Endothelial cell of umbilical vein (primary cell): ENCODE measurements at regions not wholly inside any gene's neighbourhood (a gene's known extent, or its start where the extent isn't known, plus 50 kb on each side); places are given as distances from the start of the nearest gene placed in this dataset.

Experiments
- BruUV-seq: library from RNA; stranded (reverse); fragments of 400-500 nt; replicated peaks from 2 replicates; lab custom pipeline; 2021; lab: Mats Ljungman, UMichigan
- CTCF ChIA-PET: fragments of 300-600, 350-600 bp; sonication (Branson Sonifier 250); formaldehyde crosslinking; loops from one replicate; lab custom pipeline; 2021; ENCODE audit warnings: antibody characterized with exemption, inconsistent platforms; lab: Charles Lee
- POLR2A ChIA-PET: fragments of 300-600, 350-600 bp; sonication (Branson Sonifier 250); formaldehyde crosslinking; loops from one replicate; lab custom pipeline; 2021; ENCODE audit warnings: antibody characterized with exemption, inconsistent platforms; lab: Charles Lee
- DNase-seq: peaks from one replicate; pipeline ENCODE4 v3.0.0-alpha.2; 2011; ENCODE audit warnings: low read depth, low spot score
- FAIRE-seq: peaks from 2 replicates; lab custom pipeline; 2011; peaks lifted over from hg19 to GRCh38; lab: Jason Lieb, UNC
- H2AFZ ChIP-seq: 2 replicates; pipeline ENCODE4 v1.6.0; 2012; ENCODE audit warnings: low read depth, low read length, control low read depth, inconsistent platforms
- H3K27ac ChIP-seq: 2 replicates; pipeline ENCODE4 v1.5.1; 2011; ENCODE audit warnings: low read depth, mild to moderate bottlenecking, control low read depth, low read length, moderate library complexity; ENCODE audit not compliant: insufficient read depth
- H3K27me3 ChIP-seq, 2 experiments: 2 replicates each; pipeline versions ENCODE4 v1.6.0 to v1.6.1; 2011; ENCODE audit warnings: low read length in 2 of 2, mixed read lengths in 1 of 2; ENCODE audit not compliant: control insufficient read depth in 2 of 2, insufficient read depth in 2 of 2
- H3K36me3 ChIP-seq, 2 experiments: 2 replicates in 1 of 2; 3 replicates in 1 of 2; pipeline ENCODE4 v1.5.1; 2011; ENCODE audit warnings: low read length in 2 of 2, mild to moderate bottlenecking in 1 of 2, moderate library complexity in 1 of 2; ENCODE audit not compliant: control insufficient read depth in 2 of 2, insufficient read depth in 2 of 2; ENCODE audit errors: extremely low read depth in 1 of 2
- H3K4me1 ChIP-seq: 3 replicates; pipeline ENCODE4 v1.5.1; 2011; ENCODE audit warnings: mild to moderate bottlenecking, low read length; ENCODE audit not compliant: control insufficient read depth, insufficient read depth; ENCODE audit errors: extremely low read depth
- H3K4me2 ChIP-seq: 2 replicates; pipeline ENCODE4 v1.6.1; 2011; ENCODE audit warnings: low read length, control low read depth, mixed read lengths; ENCODE audit not compliant: insufficient read depth
- H3K4me3 ChIP-seq, 3 experiments: fragments of 200-600 bp in 1 of 3; sonication (generic), shearing (Covaris generic) in 1 of 3; replicated peaks in 1 of 3; 2 replicates each; pipeline ENCODE4 v1.5.1; 2011 to 2016; ENCODE audit warnings: control low read depth in 3 of 3, low read length in 3 of 3, mild to moderate bottlenecking in 2 of 3, inconsistent platforms in 1 of 3, low read depth in 1 of 3, moderate library complexity in 1 of 3; ENCODE audit not compliant: insufficient read depth in 1 of 3
- H3K79me2 ChIP-seq: 2 replicates; pipeline ENCODE4 v1.6.0; 2012; ENCODE audit warnings: low read length, inconsistent platforms; ENCODE audit not compliant: control insufficient read depth, insufficient read depth
- H3K9ac ChIP-seq: replicated peaks from 2 replicates; pipeline ENCODE3; 2011; ENCODE audit warnings: low read length, control low read depth; ENCODE audit not compliant: insufficient read depth; ENCODE audit errors: extremely low read depth
- H3K9me1 ChIP-seq: replicated peaks from 3 replicates; pipeline ENCODE4 v1.6.0; 2011; ENCODE audit warnings: mild to moderate bottlenecking, low read length; ENCODE audit not compliant: control insufficient read depth, insufficient read depth; ENCODE audit errors: extremely low read depth
- H3K9me3 ChIP-seq: replicated peaks from 2 replicates; pipeline ENCODE4 v1.5.1; 2012; ENCODE audit warnings: low read length, inconsistent platforms; ENCODE audit not compliant: control insufficient read depth, insufficient read depth
- H4K20me1 ChIP-seq: replicated peaks from 2 replicates; pipeline ENCODE3; 2011; ENCODE audit warnings: mild to moderate bottlenecking, low read length; ENCODE audit not compliant: control insufficient read depth, insufficient read depth; ENCODE audit errors: extremely low read depth
- EZH2 ChIP-seq: IDR thresholded peaks from 2 replicates; pipeline ENCODE4 v1.6.1; 2012; ENCODE audit warnings: borderline replicate concordance, low read depth, mild to moderate bottlenecking, moderate library complexity, low read length, inconsistent platforms; ENCODE audit not compliant: severe bottlenecking
- FOS ChIP-seq: IDR thresholded peaks from 2 replicates; pipeline ENCODE4 v1.6.1; 2011; ENCODE audit warnings: mild to moderate bottlenecking, low read length, moderate library complexity, borderline replicate concordance; ENCODE audit not compliant: insufficient read depth
- GATA2 ChIP-seq: IDR thresholded peaks from 2 replicates; pipeline ENCODE4 v1.7.0; 2011; ENCODE audit warnings: low read depth, mild to moderate bottlenecking, moderate library complexity, mixed read lengths, low read length; ENCODE audit not compliant: insufficient read length, insufficient read depth
- JUN ChIP-seq: IDR thresholded peaks from 2 replicates; pipeline ENCODE4 v1.6.1; 2011; ENCODE audit warnings: borderline replicate concordance, low read depth; ENCODE audit not compliant: insufficient read length, insufficient read depth
- MYC ChIP-seq: IDR thresholded peaks from one replicate; pipeline ENCODE4 v1.6.1; 2011; ENCODE audit warnings: mild to moderate bottlenecking, low read depth, low read length
- POLR2A ChIP-seq: IDR thresholded peaks from 2 replicates; pipeline ENCODE4 v1.6.1; 2012; ENCODE audit warnings: low read depth, mild to moderate bottlenecking, control low read depth, low read length
- POLR2AphosphoS5 ChIP-seq: IDR thresholded peaks from 2 replicates; pipeline ENCODE4 v1.6.1; 2012; ENCODE audit warnings: low read depth, mild to moderate bottlenecking, control low read depth, low read length, moderate library complexity; ENCODE audit not compliant: insufficient read depth
- dilution Hi-C: fragments of 300-500 bp; cut with MboI; formaldehyde crosslinking; loops from one replicate; pipeline ENCODE4 v1.15.0; 2019; ENCODE audit warnings: low sequenced_read_pairs; ENCODE audit not compliant: extremely low pct_ligation_motif_present
- intact Hi-C: fragments of 100-400 bp; cut with micrococcal nuclease; formaldehyde crosslinking; loops from one replicate; pipeline ENCODE4 v1.10.0; 2022
- TF ChIP-seq, protein P1 (sequence below), 2 donors: IDR thresholded peaks; 1 replicate in 1 of 2; 2 replicates in 1 of 2; pipeline ENCODE4 v1.5.1; 2011; ENCODE audit warnings: low read length in 2 of 2, mild to moderate bottlenecking in 2 of 2, moderate library complexity in 2 of 2, control low read depth in 1 of 2, inconsistent platforms in 1 of 2, low read depth in 1 of 2; ENCODE audit not compliant: insufficient read depth in 1 of 2; ENCODE audit errors: extremely low read depth in 1 of 2
- TF ChIP-seq, protein P2 (sequence below): IDR thresholded peaks from 2 replicates; pipeline ENCODE4 v1.6.1; 2011; ENCODE audit not compliant: insufficient read depth, insufficient read length

GRCh38 chr3:53944028-53944427 is 52.4 kb upstream of the SELENOK start:
- FAIRE-seq (no peak), DNase-seq (no peak)
- no peaks in the 10 kb centered on the region for H3K27me3 ChIP-seq
- no peaks in the 10 kb centered on the region for H3K79me2 ChIP-seq
- no peaks in the 10 kb centered on the region for H3K4me1 ChIP-seq
- CTCF ChIA-PET: no interaction called here
- H3K9ac ChIP-seq: no peak overlapping the region
- no TSS peak for BruUV-seq
- dilution Hi-C loops (no loop called here), intact Hi-C loops (no loop called here)
- H3K9me3 ChIP-seq: peaks cover 2% of the 10 kb centered on the region
- POLR2A ChIA-PET: no interaction called here
- no peaks in the 10 kb centered on the region for H4K20me1 ChIP-seq
- TF ChIP-seq, protein P1, sequence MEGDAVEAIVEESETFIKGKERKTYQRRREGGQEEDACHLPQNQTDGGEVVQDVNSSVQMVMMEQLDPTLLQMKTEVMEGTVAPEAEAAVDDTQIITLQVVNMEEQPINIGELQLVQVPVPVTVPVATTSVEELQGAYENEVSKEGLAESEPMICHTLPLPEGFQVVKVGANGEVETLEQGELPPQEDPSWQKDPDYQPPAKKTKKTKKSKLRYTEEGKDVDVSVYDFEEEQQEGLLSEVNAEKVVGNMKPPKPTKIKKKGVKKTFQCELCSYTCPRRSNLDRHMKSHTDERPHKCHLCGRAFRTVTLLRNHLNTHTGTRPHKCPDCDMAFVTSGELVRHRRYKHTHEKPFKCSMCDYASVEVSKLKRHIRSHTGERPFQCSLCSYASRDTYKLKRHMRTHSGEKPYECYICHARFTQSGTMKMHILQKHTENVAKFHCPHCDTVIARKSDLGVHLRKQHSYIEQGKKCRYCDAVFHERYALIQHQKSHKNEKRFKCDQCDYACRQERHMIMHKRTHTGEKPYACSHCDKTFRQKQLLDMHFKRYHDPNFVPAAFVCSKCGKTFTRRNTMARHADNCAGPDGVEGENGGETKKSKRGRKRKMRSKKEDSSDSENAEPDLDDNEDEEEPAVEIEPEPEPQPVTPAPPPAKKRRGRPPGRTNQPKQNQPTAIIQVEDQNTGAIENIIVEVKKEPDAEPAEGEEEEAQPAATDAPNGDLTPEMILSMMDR (IDR thresholded peaks at IDR 0.05; ENCODE audit: extremely low read depth in 1 of 2, insufficient read depth in 1 of 2, low read depth in 1 of 2, low read length in 2 of 2): no peak
- TF ChIP-seq FOS: no peak
- TF ChIP-seq, protein P2, sequence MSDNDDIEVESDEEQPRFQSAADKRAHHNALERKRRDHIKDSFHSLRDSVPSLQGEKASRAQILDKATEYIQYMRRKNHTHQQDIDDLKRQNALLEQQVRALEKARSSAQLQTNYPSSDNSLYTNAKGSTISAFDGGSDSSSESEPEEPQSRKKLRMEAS: no peak
- no peak for TF ChIP-seq MYC
- TF ChIP-seq EZH2: no peak
- no peak for TF ChIP-seq POLR2A
- no peak overlapping the region for H3K27ac ChIP-seq
- no peak overlapping the region for H3K4me3 ChIP-seq
- no peaks in the 10 kb centered on the region for H3K36me3 ChIP-seq
- no peak overlapping the region for H3K4me2 ChIP-seq
- H3K9me1 ChIP-seq: no peaks in the 10 kb centered on the region
- H2AFZ ChIP-seq: no peak overlapping the region

DNA sequence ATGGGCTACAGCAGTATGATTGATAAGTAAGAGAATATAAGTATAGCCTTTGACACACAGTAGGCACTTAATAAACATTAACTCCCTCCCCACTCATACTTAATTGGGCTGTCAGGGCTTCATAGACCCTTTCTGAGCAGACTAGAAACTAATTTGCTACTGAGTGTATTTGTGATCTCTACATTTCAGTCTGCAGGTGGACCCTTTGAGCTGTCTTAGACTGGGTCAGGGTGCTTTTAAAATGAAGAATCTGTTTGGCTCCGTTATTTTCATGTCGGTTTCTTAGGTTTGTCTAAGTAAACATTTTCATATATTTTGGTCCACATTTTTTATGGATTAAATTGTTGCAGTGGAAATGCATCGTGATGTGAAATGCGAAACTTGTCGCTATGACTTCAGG is 50.3 kb upstream of the SELENOK start:
- H3K36me3 ChIP-seq: no peaks in the 10 kb centered on the region
- H3K9me3 ChIP-seq: peaks cover 2% of the 10 kb centered on the region
- no peaks in the 10 kb centered on the region for H3K4me1 ChIP-seq
- H3K4me3 ChIP-seq: no peak overlapping the region
- no peaks in the 10 kb centered on the region for H3K27me3 ChIP-seq
- dilution Hi-C loops: no loop called here
- no peak for TF ChIP-seq EZH2
- TF ChIP-seq POLR2A: no peak
- no peak for TF ChIP-seq JUN
- TF ChIP-seq MYC: no peak
- TF ChIP-seq, protein P1 (IDR thresholded peaks at IDR 0.05; ENCODE audit: extremely low read depth in 1 of 2, insufficient read depth in 1 of 2, low read depth in 1 of 2, low read length in 2 of 2): no peak
- no peak for TF ChIP-seq FOS
- TF ChIP-seq, protein P2: no peak
- no peak for TF ChIP-seq GATA2
- TF ChIP-seq POLR2AphosphoS5: no peak
- H3K9me1 ChIP-seq: no peaks in the 10 kb centered on the region
- H3K27ac ChIP-seq: no peak overlapping the region
- POLR2A ChIA-PET: no interaction called here
- BruUV-seq: no TSS peak
- CTCF ChIA-PET: interaction anchor here (1.0 to 1.4 kb wide), 2 partner anchors 105 to 1239 kb away, joined by 3 to 5 read pairs; no protein-coding TSS in a partner anchor
- no peak for DNase-seq
- H4K20me1 ChIP-seq: no peaks in the 10 kb centered on the region
- intact Hi-C loops: no loop called here
- no peak overlapping the region for H3K9ac ChIP-seq
- H3K79me2 ChIP-seq: no peaks in the 10 kb centered on the region
- no peak overlapping the region for H2AFZ ChIP-seq
- no peak for FAIRE-seq
- no peak overlapping the region for H3K4me2 ChIP-seq
